ENCODE measurements at regions not wholly inside any gene's neighbourhood (a gene's known extent, or its start where the extent isn't known, plus 50 kb on each side); places are given as distances from the start of the nearest gene placed in this dataset.

DNA sequence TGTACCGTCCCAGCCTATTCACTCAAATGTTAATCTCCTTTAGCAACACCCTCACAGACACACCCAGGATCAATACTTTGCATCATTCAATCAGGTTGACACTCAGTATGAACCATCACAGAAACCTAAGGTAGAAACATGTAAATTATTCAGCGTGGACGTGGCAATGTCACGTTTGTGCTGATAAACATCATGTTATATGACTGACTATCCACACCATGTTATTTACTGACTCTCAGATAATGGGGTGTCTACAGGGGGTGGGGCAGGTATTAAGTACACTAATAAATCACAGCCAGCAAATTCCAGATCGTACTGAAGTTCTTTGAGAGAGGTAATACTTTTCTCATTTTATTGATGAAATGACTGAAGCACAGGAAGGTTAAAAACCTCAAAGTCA, 280.0 kb downstream of the C12orf75 start:
- Histone ChIP-seq H3K4me3 (replicated peaks; ENCODE audit: low read depth, low read length) (no peak overlapping the region), H3K36me3 (ENCODE audit: control insufficient read depth, insufficient read depth, low read length) (no peaks in the 10 kb centered on the region), H3K27me3 (replicated peaks; ENCODE audit: control insufficient read depth, insufficient read depth, low read length) (no peaks in the 10 kb centered on the region)
- no peak for DNase-seq (ENCODE audit: extremely low read depth, insufficient read length)
- TF ChIP-seq, protein P1, sequence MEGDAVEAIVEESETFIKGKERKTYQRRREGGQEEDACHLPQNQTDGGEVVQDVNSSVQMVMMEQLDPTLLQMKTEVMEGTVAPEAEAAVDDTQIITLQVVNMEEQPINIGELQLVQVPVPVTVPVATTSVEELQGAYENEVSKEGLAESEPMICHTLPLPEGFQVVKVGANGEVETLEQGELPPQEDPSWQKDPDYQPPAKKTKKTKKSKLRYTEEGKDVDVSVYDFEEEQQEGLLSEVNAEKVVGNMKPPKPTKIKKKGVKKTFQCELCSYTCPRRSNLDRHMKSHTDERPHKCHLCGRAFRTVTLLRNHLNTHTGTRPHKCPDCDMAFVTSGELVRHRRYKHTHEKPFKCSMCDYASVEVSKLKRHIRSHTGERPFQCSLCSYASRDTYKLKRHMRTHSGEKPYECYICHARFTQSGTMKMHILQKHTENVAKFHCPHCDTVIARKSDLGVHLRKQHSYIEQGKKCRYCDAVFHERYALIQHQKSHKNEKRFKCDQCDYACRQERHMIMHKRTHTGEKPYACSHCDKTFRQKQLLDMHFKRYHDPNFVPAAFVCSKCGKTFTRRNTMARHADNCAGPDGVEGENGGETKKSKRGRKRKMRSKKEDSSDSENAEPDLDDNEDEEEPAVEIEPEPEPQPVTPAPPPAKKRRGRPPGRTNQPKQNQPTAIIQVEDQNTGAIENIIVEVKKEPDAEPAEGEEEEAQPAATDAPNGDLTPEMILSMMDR (IDR thresholded peaks at IDR 0.05; ENCODE audit: insufficient read depth, low read length, poor library complexity, severe bottlenecking), result no peak

DNA sequence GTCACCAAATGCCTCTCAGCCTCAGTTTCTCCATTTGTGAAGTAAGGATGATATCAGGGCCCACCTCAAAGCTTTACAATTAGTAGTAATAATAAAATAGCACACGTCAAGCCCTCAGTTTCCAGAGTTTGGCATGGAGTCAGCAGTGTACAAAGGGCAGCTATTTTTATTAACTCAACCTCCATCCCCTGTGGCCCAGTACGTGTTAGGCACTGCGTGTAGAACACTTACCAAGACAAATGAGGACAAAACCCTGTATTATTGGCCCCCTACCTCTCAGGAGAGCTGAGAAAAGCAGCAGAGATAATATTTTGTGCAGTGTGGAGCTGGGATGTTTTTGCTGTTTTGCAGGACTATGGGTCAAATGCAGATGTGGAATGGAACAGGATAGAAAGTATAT, 280.8 kb downstream of the C12orf75 start:
- no peaks in the 10 kb centered on the region for H3K27me3 ChIP-seq (replicated peaks; ENCODE audit: control insufficient read depth, insufficient read depth, low read length)
- no peaks in the 10 kb centered on the region for H3K36me3 ChIP-seq (ENCODE audit: control insufficient read depth, insufficient read depth, low read length)
- TF ChIP-seq, protein P1 (IDR thresholded peaks at IDR 0.05; ENCODE audit: insufficient read depth, low read length, poor library complexity, severe bottlenecking), result no peak
- DNase-seq (ENCODE audit: extremely low read depth, insufficient read length), result no peak
- no peak overlapping the region for H3K4me3 ChIP-seq (replicated peaks; ENCODE audit: low read depth, low read length)

DNA sequence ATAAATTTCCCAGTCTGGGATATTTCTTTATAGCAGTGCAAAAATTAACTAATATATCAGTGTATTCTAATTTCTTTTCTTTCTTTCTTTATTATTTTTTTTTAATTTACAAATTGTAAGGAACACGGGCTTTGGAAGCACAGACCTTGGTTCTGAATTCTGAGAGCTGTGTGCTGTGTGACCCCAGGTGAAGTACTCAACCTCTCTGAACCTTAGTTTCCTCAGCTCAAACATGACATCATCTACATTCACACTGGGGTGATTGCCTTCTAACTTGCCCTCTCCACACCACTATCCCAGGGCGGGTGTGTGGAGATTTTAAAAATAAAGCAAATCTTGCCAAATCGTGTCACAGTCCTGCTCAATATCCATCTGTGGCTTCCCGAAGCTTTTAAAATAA, 282.8 kb downstream of the C12orf75 start:
- DNase-seq (ENCODE audit: extremely low read depth, insufficient read length), result no peak
- TF ChIP-seq, protein P1 (IDR thresholded peaks at IDR 0.05; ENCODE audit: insufficient read depth, low read length, poor library complexity, severe bottlenecking), result no peak

DNA sequence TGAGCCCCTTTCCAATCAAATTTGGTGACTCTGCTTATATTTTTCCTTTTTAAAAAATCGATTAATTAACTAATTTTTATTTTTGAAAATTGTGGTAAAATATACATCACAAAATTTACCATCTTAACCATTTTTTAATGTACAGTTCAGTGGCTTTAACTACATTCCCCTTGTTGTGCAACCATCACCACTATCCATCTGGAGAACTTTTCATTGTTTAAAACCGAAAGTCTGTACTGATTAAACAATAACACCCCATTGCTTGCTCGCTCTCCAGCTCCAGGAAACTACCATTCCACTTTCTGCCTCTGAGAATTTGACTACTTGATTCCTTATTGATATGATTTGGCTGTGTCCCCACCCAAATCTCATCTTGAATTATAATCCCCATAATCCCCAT, 283.4 kb downstream of the C12orf75 start:
- H3K27me3 ChIP-seq (replicated peaks; ENCODE audit: control insufficient read depth, insufficient read depth, low read length), result no peaks in the 10 kb centered on the region
- no peak overlapping the region for H3K4me3 ChIP-seq (replicated peaks; ENCODE audit: low read depth, low read length)
- H3K36me3 ChIP-seq (ENCODE audit: control insufficient read depth, insufficient read depth, low read length), result no peaks in the 10 kb centered on the region
- TF ChIP-seq, protein P1 (IDR thresholded peaks at IDR 0.05; ENCODE audit: insufficient read depth, low read length, poor library complexity, severe bottlenecking), result no peak
- DNase-seq (ENCODE audit: extremely low read depth, insufficient read length), result no peak

More for the DNA sequence above, 282.8 kb downstream of the C12orf75 start:
- Histone ChIP-seq H3K4me3 (replicated peaks; ENCODE audit: low read depth, low read length) (no peak overlapping the region), H3K27me3 (replicated peaks; ENCODE audit: control insufficient read depth, insufficient read depth, low read length) (no peaks in the 10 kb centered on the region), H3K36me3 (ENCODE audit: control insufficient read depth, insufficient read depth, low read length) (no peaks in the 10 kb centered on the region)

DNA sequence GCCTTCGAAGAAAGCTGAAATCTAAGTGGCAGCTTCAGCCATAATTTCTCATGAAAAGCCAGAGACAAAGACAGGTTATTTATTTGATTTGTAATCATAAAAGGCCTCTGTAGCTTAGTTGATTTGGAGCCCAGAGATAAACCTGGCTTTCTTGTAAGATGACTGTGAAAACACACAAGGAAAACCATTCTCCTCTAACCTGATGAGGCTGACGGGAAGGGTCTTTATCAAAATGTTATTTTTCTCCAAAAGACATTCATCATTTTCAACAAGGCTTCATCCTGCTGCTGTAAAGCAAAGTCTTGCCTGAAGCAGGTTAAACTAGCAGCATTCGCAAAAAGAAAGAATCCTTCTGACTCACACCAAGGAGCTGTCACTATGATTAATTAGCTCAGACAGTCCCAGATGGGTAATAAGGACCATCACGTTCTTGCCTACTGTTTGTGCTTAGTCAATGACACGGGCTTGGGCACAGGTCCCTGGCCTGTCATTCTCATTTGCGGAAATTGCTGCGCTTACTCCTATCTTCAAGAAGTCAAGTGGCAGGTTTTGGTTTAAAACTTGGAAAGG, 286.6 kb downstream of the C12orf75 start:
- no peaks in the 10 kb centered on the region for H3K27me3 ChIP-seq (replicated peaks; ENCODE audit: control insufficient read depth, insufficient read depth, low read length)
- no peaks in the 10 kb centered on the region for H3K36me3 ChIP-seq (ENCODE audit: control insufficient read depth, insufficient read depth, low read length)
- DNase-seq (ENCODE audit: extremely low read depth, insufficient read length), result no peak
- TF ChIP-seq, protein P1 (IDR thresholded peaks at IDR 0.05; ENCODE audit: insufficient read depth, low read length, poor library complexity, severe bottlenecking), result no peak
- no peak overlapping the region for H3K4me3 ChIP-seq (replicated peaks; ENCODE audit: low read depth, low read length)

DNA sequence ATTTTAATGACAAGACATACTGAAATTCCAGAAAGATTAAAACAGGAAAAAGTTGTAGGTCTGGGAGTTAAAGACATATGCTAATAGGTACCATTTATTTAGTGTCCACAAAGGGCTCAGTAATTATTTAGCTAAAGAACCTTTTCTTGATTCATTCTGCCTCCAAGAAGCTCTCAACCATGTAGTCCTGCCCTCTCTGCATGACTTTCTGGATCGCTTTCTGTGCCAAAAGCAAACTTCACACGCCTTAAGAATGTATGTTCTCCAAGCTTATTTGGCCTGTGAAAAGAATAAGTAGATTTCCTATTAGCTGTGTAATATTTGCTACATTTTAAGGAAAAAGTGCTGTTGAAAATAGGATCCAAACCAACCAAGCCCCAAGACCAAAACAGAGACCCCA, 291.7 kb downstream of the C12orf75 start:
- Histone ChIP-seq H3K4me3 (replicated peaks; ENCODE audit: low read depth, low read length) (no peak overlapping the region), H3K36me3 (ENCODE audit: control insufficient read depth, insufficient read depth, low read length) (no peaks in the 10 kb centered on the region), H3K27me3 (replicated peaks; ENCODE audit: control insufficient read depth, insufficient read depth, low read length) (no peaks in the 10 kb centered on the region)
- no peak for DNase-seq (ENCODE audit: extremely low read depth, insufficient read length)
- TF ChIP-seq, protein P1 (IDR thresholded peaks at IDR 0.05; ENCODE audit: insufficient read depth, low read length, poor library complexity, severe bottlenecking), result no peak
